B cell (primary cell): ENCODE measurements at regions not wholly inside any gene's neighbourhood (a gene's known extent, or its start where the extent isn't known, plus 50 kb on each side); places are given as distances from the start of the nearest gene placed in this dataset.

Source experiments
- ATAC-seq: fragments of 200-7000 bp; cut with Tn5 transposase; one replicate; pipeline ENCODE4 v1.10.0; 2021; ENCODE audit warnings: low read depth, mild to moderate bottlenecking, moderate number of reproducible peaks, moderate library complexity
- CTCF ChIA-PET: fragments of 350-600 bp; sonication (Branson Sonifier 250); formaldehyde crosslinking; loops from one replicate; lab custom pipeline; 2021; ENCODE audit warnings: antibody characterized with exemption, inconsistent platforms; lab: Charles Lee
- POLR2A ChIA-PET: fragments of 350-600 bp; sonication (Branson Sonifier 250); formaldehyde crosslinking; loops from one replicate; lab custom pipeline; 2021; ENCODE audit warnings: antibody characterized with exemption; lab: Charles Lee
- DNase-seq: peaks from one replicate; pipeline ENCODE4 v3.0.0; 2013
- H2AFZ ChIP-seq: 2 replicates; pipeline ENCODE4 v1.6.1; 2012; ENCODE audit warnings: mild to moderate bottlenecking, low read depth, low read length; ENCODE audit not compliant: insufficient read depth, poor library complexity, severe bottlenecking
- H3K27ac ChIP-seq, 2 donors: 1 replicate in 1 of 2; 2 replicates in 1 of 2; pipeline ENCODE4 v1.5.1; 2012 to 2013; ENCODE audit warnings: low read length in 2 of 2, mild to moderate bottlenecking in 2 of 2, moderate library complexity in 1 of 2
- H3K27me3 ChIP-seq, 4 experiments: fragments of 200-600 bp in 1 of 4; sonication (generic) in 1 of 4; replicated peaks in 1 of 4; 1 replicate in 2 of 4; 2 replicates in 2 of 4; pipeline versions ENCODE4 v1.6.1 to v1.7.0; 2013 to 2016; ENCODE audit warnings: low read length in 3 of 4, mild to moderate bottlenecking in 2 of 4, mixed read lengths in 1 of 4, moderate library complexity in 1 of 4; ENCODE audit not compliant: insufficient read depth in 4 of 4, control insufficient read depth in 3 of 4; ENCODE audit errors: control extremely low read depth in 1 of 4
- H3K36me3 ChIP-seq, 2 experiments: replicated peaks in 1 of 2; 1 replicate in 1 of 2; 2 replicates in 1 of 2; pipeline versions ENCODE4 v1.6.1 to v1.7.1; 2013; ENCODE audit warnings: low read length in 1 of 2; ENCODE audit not compliant: insufficient read depth in 2 of 2, control insufficient read depth in 1 of 2; ENCODE audit errors: control extremely low read depth in 1 of 2, extremely low read depth in 1 of 2
- H3K4me1 ChIP-seq, 2 donors: fragments of 200-600 bp in 1 of 2; sonication (generic) in 1 of 2; 1 replicate in 1 of 2; 2 replicates in 1 of 2; pipeline versions ENCODE4 v1.5.1 to v1.6.1; 2013 to 2017; ENCODE audit warnings: low read length in 2 of 2; ENCODE audit not compliant: control insufficient read depth in 2 of 2, insufficient read depth in 2 of 2
- H3K4me2 ChIP-seq: replicated peaks from 2 replicates; pipeline ENCODE3; 2012; ENCODE audit warnings: mild to moderate bottlenecking, low read depth, low read length; ENCODE audit not compliant: poor library complexity, severe bottlenecking
- H3K4me3 ChIP-seq, 5 experiments: fragments of 200-600 bp in 1 of 5; sonication (generic) in 1 of 5; 1 replicate in 3 of 5; 2 replicates in 2 of 5; pipeline versions ENCODE4 v1.5.1 to v1.7.0; 2011 to 2016; ENCODE audit warnings: low read length in 4 of 5, mild to moderate bottlenecking in 4 of 5, low read depth in 2 of 5, control low read depth in 1 of 5, moderate library complexity in 1 of 5; ENCODE audit not compliant: insufficient read depth in 1 of 5; ENCODE audit errors: control extremely low read depth in 1 of 5, extremely low read depth in 1 of 5
- H3K79me2 ChIP-seq: fragments of 200-600 bp; sonication (generic); one replicate; pipeline ENCODE4 v1.6.0; 2016; ENCODE audit warnings: low read length; ENCODE audit not compliant: control insufficient read depth, insufficient read depth
- H3K9ac ChIP-seq: fragments of 200-600 bp; sonication (generic); 2 replicates; pipeline ENCODE4 v1.6.1; 2017; ENCODE audit warnings: mild to moderate bottlenecking, low read length, moderate library complexity
- H3K9me3 ChIP-seq, 3 donors: one replicate each; pipeline versions ENCODE4 v1.6.1 to v1.7.1; 2013; ENCODE audit warnings: low read length in 2 of 3; ENCODE audit not compliant: control insufficient read depth in 2 of 3, insufficient read depth in 1 of 3; ENCODE audit errors: control extremely low read depth in 1 of 3
- H4K20me1 ChIP-seq: 2 replicates; pipeline ENCODE4 v1.6.0; 2012; ENCODE audit warnings: mild to moderate bottlenecking, low read length; ENCODE audit not compliant: insufficient read depth, control insufficient read depth, poor library complexity, severe bottlenecking
- H3K27ac Mint-ChIP-seq: one replicate; pipeline ENCODE4 v1.8.0; 2021; ENCODE audit warnings: mixed read lengths
- H3K27me3 Mint-ChIP-seq: one replicate; pipeline ENCODE4 v1.8.0; 2021; ENCODE audit warnings: mixed read lengths
- H3K4me1 Mint-ChIP-seq: one replicate; pipeline ENCODE4 v1.8.0; 2021; ENCODE audit warnings: mixed read lengths
- H3K4me3 Mint-ChIP-seq: one replicate; pipeline ENCODE4 v1.8.0; 2021; ENCODE audit warnings: mixed read lengths
- H3K9me3 Mint-ChIP-seq: one replicate; pipeline ENCODE4 v1.8.0; 2022; ENCODE audit warnings: mixed read lengths; ENCODE audit not compliant: insufficient read depth
- EZH2 ChIP-seq: IDR thresholded peaks from 2 replicates; pipeline ENCODE4 v1.6.1; 2012; ENCODE audit warnings: borderline replicate concordance, low read depth, mild to moderate bottlenecking, moderate library complexity, low read length; ENCODE audit not compliant: insufficient read depth, poor library complexity, severe bottlenecking
- WGBS: methylation state at CpG from one replicate; pipeline ENCODE4 v1.1.5; 2013; ENCODE audit warnings: missing lambda C conversion rate; ENCODE audit not compliant: insufficient coverage; 5-methylcytosine and 5-hydroxymethylcytosine counted together
- intact Hi-C: fragments of 100-400 bp; cut with micrococcal nuclease; formaldehyde crosslinking; loops from one replicate; pipeline ENCODE4 v1.10.0; 2022
- TF ChIP-seq, protein P1 (sequence below): fragments of 200-600 bp; IDR thresholded peaks from one replicate; pipeline ENCODE4 v1.8.0; 2022; ENCODE audit warnings: antibody characterized with exemption, mild to moderate bottlenecking

- H3K27ac ChIP-seq: no peak overlapping the region
- no peaks in the 10 kb centered on the region for H3K79me2 ChIP-seq
- no peak for DNase-seq
- no peaks in the 10 kb centered on the region for H3K36me3 ChIP-seq
- intact Hi-C loops: no loop called here
- TF ChIP-seq, protein P1, sequence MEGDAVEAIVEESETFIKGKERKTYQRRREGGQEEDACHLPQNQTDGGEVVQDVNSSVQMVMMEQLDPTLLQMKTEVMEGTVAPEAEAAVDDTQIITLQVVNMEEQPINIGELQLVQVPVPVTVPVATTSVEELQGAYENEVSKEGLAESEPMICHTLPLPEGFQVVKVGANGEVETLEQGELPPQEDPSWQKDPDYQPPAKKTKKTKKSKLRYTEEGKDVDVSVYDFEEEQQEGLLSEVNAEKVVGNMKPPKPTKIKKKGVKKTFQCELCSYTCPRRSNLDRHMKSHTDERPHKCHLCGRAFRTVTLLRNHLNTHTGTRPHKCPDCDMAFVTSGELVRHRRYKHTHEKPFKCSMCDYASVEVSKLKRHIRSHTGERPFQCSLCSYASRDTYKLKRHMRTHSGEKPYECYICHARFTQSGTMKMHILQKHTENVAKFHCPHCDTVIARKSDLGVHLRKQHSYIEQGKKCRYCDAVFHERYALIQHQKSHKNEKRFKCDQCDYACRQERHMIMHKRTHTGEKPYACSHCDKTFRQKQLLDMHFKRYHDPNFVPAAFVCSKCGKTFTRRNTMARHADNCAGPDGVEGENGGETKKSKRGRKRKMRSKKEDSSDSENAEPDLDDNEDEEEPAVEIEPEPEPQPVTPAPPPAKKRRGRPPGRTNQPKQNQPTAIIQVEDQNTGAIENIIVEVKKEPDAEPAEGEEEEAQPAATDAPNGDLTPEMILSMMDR: no peak
- TF ChIP-seq EZH2: no peak
- Mint-ChIP-seq H3K4me1 (no peaks in the 10 kb centered on the region), H3K27me3 (peaks cover 12% of the 10 kb centered on the region), H3K9me3 (no peaks in the 10 kb centered on the region), H3K27ac (no peak overlapping the region), H3K4me3 (no peak overlapping the region)
- no peaks in the 10 kb centered on the region for H3K27me3 ChIP-seq
- ChIA-PET CTCF (no interaction called here), POLR2A (no interaction called here)
- 37% methylated on average over 2 of the region's 7 CpGs for WGBS
- ATAC-seq: no peak
- peaks cover 0 to 3% (median 0%) of the 10 kb centered on the region in 3 donors for H3K9me3 ChIP-seq
- H3K9ac ChIP-seq: no peak overlapping the region
- no peak overlapping the region for H3K4me3 ChIP-seq
- H3K4me1 ChIP-seq: no peaks in the 10 kb centered on the region
- H3K4me2 ChIP-seq: no peak overlapping the region
- no peaks in the 10 kb centered on the region for H4K20me1 ChIP-seq
- H2AFZ ChIP-seq: no peak overlapping the region
Measured at GRCh38 chr16:86814256-86814655, 235.9 kb downstream of the FOXL1 start.

- no peaks in the 10 kb centered on the region for H4K20me1 ChIP-seq
- no peak overlapping the region for H2AFZ ChIP-seq
- ChIA-PET CTCF (no interaction called here), POLR2A (no interaction called here)
- H3K27ac Mint-ChIP-seq: no peak overlapping the region
- H3K36me3 ChIP-seq: no peaks in the 10 kb centered on the region
- H3K4me3 ChIP-seq: no peak overlapping the region
- no peak overlapping the region for H3K9ac ChIP-seq
- intact Hi-C loops: no loop called here
- peaks cover 0 to 7% (median 0%) of the 10 kb centered on the region in 3 donors for H3K9me3 ChIP-seq
- WGBS: 85% methylated on average over 5 of the region's 9 CpGs
- H3K4me2 ChIP-seq: no peak overlapping the region
- no peaks in the 10 kb centered on the region for H3K4me1 Mint-ChIP-seq
- H3K4me1 ChIP-seq: no peaks in the 10 kb centered on the region
- no peaks in the 10 kb centered on the region for H3K9me3 Mint-ChIP-seq
- H3K79me2 ChIP-seq: no peaks in the 10 kb centered on the region
- H3K27me3 Mint-ChIP-seq: peaks cover 3% of the 10 kb centered on the region
- no peak overlapping the region for H3K27ac ChIP-seq
- TF ChIP-seq, protein P1: no peak
- TF ChIP-seq EZH2: no peak
- H3K4me3 Mint-ChIP-seq: no peak overlapping the region
- DNase-seq (no peak), ATAC-seq (no peak)
- H3K27me3 ChIP-seq: no peaks in the 10 kb centered on the region
Measured at GRCh38 chr16:86816930-86817625, 238.7 kb downstream of the FOXL1 start.
